HG02840 (cell line): ENCODE measurements at regions not wholly inside any gene's neighbourhood (a gene's known extent, or its start where the extent isn't known, plus 50 kb on each side); places are given as distances from the start of the nearest gene placed in this dataset.
"Not testable (repeated sequence)": the region's sequence is repeated elsewhere in the genome, so short reads cannot be mapped to it uniquely, and the experiment has no call there.

Experiments
- ATAC-seq: cut with Tn5 transposase; IDR thresholded peaks from one replicate; pipeline ENCODE4 v1.9.1; 2021; ENCODE audit warnings: mild to moderate bottlenecking, moderate library complexity, moderate number of reproducible peaks; ENCODE audit not compliant: unreplicated experiment, low FRiP score

- no peak for ATAC-seq
These were observed 94.6 kb upstream of the SLC30A5 start for GRCh38 chr5:68999181-68999580.

- ATAC-seq = no peak
These were observed 93.4 kb upstream of the SLC30A5 start for GRCh38 chr5:69000216-69000919.

DNA sequence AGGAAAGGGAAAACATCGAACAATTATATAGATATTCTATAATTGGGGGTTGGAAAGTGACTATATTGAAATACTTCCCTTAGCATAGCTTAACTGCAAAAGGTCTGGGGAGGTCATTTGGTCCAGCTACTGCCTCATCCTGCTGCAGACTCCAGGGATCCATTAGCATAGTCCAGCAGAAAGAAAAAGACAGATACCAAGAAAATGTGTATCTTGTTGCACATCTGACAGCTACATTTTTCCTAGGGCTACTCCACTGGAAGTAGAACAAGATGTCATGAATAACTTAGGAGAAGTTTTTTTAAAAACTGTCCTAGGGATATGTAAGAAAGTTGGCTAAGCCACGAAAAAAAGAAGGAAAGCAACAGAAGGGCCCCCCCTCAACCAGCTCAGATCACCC is 92.9 kb upstream of the SLC30A5 start:
- no peak for ATAC-seq

DNA sequence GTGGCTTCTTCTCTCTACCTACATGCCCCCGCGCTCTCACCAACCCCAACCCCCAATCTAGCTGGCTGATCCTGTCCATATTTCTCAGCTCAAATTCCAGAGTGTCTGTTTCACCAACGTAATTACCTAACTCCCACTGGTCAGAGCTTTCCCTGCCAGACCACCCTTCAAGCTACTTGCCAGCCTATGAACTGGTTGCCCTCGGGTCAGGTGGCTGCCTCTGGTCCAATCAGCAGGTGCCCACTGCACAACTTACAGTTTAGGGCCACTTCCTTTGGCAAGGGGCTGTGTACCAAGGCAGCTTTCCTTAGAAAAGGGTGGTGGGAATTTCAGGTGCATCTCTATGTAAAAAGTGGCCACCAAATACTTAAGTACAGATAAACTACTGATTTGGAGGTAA is 92.2 kb upstream of the SLC30A5 start:
- ATAC-seq = no peak

GRCh38 chr5:69004127-69004526 is 89.7 kb upstream of the SLC30A5 start:
- ATAC-seq = no peak

- ATAC-seq = no peak
These were observed 89.1 kb upstream of the SLC30A5 start for GRCh38 chr5:69004676-69005075.

- ATAC-seq = no peak
These were observed 87.8 kb upstream of the SLC30A5 start for GRCh38 chr5:69006030-69006429.

DNA sequence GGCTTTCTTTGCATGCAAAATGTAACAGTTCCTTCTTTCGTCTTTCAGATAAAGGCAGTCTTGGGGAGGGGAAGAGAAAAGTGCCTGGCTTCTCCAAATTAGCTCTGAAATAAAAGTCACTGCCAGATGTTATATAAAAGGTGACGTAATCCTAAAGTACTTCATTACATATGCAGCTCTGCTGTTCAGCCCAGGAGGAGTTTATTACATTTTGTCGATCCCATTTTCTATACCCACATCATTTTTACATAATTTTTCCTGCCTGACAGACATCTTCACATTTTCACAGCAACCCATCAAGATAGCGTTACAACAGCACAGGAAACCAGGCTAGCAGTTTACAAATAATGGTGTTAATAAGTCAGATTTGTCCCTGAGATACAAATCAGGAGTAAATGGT is 86.7 kb upstream of the SLC30A5 start:
- no peak for ATAC-seq

- ATAC-seq = no peak
These were observed 86.0 kb upstream of the SLC30A5 start for GRCh38 chr5:69007726-69008368.

- no peak for ATAC-seq
These were observed 83.3 kb upstream of the SLC30A5 start for GRCh38 chr5:69010476-69010875.

- ATAC-seq = no peak
These were observed 81.9 kb upstream of the SLC30A5 start for GRCh38 chr5:69011910-69012309.

DNA sequence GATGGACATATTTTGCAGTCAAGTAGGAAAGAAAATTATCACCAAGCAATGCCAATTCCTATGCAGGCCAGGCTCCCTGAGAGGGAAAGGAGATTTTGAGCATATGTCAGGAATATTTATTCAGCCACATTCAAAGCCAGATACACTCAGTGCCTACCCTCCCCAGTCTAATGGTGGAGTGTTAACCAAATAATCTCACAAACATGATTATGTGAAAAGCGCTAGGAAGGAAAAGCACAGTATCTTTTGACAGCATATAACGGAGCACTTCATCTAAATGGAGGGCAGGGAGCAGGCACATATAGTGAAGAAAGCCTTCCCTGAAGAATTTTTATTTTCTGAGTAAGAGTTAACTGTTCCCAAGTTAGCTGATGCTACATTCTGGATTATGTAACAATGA is 80.3 kb upstream of the SLC30A5 start:
- ATAC-seq = no peak

DNA sequence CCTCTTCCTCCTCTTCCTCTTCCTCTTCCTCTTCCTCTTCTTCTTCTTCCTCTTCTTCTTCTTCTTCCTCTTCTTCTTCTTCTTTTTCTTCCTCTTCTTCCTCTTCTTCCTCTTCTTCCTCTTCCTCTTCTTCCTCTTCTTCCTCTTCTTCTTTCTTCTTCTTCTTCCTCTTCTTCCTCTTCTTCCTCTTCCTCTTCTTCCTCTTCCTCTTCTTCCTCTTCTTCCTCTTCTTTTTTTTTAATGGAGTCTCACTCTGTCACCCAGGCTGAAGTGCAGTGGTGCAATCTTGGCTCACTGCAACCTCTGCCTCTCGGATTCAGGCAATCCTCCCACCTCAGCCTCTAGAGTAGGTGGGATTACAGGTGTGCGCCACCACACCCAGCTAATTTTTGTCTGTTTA is 79.8 kb upstream of the SLC30A5 start:
- not testable (repeated sequence) for ATAC-seq

- no peak for ATAC-seq
These were observed 74.0 kb upstream of the SLC30A5 start for GRCh38 chr5:69019668-69020375.

GRCh38 chr5:69024241-69024651 is 69.6 kb upstream of the SLC30A5 start:
- ATAC-seq = no peak

GRCh38 chr5:69029292-69029691 is 64.5 kb upstream of the SLC30A5 start:
- no peak for ATAC-seq

DNA sequence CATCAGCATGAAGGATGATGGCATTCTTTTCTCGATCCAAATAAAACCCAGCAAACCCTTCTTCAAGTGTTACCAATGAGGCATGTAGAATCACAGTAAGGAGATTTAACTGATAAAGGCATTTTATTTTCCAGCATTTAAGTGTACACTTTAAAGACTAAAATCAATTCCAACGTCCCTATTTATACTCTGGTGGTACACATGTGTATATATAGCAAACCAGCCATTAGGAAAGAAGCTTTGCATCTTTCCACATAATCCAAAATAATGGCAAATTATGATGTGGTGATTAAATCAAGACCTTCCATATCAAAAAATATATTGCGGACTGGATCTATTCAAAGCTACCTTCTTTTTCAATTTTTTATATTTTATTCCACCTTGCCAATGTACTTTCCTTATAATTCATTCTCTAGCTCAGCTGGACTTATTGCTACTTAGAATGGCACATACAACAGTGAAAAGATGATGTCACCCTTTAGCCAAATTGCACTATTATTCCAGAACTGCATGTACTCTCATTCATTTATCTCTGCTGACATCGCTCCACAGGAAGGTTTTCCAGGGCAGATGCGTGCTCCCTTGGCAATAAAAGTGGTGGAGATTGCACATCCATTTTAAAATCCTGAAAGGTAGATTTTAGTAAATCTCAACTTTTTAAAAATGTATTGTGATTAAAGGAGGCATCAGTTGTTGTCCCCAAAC is 63.3 kb upstream of the SLC30A5 start:
- ATAC-seq = no peak

DNA sequence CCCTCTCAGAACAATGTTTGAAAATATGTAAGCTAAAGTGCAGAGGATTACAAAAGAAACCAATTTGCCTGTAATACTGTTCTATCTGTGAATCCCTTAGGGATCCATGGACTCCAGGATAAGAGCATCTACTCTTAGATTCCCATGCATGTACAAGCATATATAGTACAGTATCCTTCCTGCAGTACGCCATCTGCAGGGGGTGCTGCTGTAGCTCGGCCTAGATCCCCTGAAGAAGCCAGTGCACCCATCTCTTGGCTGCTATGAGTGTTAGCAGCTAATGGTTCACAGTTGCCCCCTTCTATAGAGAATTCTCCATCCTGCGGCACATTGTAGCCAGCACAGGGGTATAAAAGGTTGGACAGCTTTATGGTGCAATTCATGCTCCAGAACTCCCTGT is 61.8 kb upstream of the SLC30A5 start:
- no peak for ATAC-seq

GRCh38 chr5:69033690-69034089 is 60.1 kb upstream of the SLC30A5 start:
- ATAC-seq = no peak

- ATAC-seq = no peak
These were observed 58.9 kb upstream of the SLC30A5 start for GRCh38 chr5:69034898-69035297.

DNA sequence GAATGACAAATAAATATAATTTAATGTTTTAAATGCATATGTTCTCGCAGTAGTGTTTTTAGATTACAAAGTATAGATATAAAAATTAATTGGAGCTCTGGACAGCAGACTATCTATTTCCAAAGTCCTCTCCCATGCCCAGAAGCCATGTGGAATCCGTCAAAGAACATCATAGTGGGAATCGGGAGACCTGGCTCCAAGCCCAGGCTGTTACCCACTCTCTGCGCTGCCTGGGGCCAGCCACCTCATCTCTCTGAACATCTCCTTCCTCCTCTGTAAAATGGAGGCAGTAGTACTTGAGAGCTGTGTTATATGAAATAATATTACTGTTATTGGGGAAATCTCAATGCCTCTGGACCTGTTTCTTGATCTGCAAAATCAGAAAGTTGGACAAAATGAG is 58.1 kb upstream of the SLC30A5 start:
- no peak for ATAC-seq
